OCI-M2 (cell line): ENCODE measurements at regions not wholly inside any gene's neighbourhood (a gene's known extent, or its start where the extent isn't known, plus 50 kb on each side); places are given as distances from the start of the nearest gene placed in this dataset.
"Not testable (repeated sequence)": the region's sequence is repeated elsewhere in the genome, so short reads cannot be mapped to it uniquely, and the experiment has no call there.

Experiments
- DNase-seq: peaks from one replicate; lab custom pipeline; 2025; ENCODE audit not compliant: unreplicated experiment; lab: John Stamatoyannopoulos, UW

DNA sequence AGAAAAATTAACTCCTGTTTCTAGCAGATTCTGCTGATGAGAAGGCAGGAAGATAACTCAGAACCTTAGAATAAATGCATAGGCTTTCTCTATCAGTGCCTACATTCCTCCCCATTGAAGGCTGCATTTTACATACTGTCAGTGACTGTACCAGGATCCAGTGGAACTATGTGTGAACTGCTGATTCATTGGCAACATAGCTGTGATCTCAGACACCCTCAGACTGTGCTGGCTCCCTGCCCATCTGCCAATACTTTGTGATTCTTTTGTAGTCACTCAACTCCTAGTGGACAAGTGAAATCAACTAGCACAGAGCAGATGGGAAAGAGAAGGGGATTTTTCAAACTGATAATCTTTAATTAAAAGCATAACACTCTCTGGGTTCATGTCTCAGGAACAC, 375.8 kb downstream of the MDFIC start:
- no peak for DNase-seq

DNA sequence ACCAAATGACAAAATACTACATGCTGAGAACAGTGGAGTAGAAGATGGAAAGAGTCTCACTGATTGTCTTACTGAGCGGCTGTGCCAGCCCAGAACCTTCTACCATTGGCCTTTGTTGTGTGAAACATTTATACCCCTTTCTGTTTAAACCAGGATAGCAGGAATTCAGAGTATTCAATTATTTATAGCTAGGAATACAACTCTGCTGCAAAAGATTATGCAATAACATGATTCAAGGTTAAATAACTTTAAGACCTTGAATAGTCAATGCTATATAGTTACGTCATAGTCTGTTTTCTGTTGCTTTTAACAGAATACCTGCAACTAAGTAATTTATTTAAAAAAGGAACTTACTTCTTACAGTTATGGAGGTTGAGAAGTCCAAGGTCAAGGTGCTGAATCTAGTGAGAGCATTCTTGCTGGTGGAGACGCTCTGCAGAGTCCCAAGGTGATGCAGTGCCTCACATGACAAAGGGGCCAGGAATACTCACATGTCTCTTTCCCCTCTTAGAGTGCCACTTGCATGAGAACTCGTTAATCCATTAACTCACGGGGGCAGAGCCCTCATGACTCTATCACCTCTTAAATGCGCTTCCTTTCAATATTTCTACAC, 371.8 kb downstream of the MDFIC start:
- no peak for DNase-seq

DNA sequence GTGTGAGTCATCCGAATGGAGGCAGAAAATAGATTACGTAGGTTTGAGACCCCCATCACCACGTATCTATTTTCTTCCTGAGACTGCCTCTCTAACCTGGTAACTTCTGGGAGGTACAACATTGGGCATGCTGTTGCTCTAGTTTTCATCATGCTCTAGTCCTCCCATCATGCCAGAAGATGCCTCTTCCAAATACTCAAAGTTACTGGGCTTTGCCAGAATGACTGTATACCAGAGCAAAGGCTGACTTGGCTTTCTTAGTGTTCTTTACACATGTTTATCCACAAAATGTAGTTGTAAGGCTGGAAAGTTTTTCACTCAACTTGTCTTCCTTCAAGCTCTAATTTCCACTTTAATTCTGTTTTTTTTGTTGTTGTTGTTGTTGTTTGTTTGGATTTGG, 370.5 kb downstream of the MDFIC start:
- DNase-seq, result no peak

DNA sequence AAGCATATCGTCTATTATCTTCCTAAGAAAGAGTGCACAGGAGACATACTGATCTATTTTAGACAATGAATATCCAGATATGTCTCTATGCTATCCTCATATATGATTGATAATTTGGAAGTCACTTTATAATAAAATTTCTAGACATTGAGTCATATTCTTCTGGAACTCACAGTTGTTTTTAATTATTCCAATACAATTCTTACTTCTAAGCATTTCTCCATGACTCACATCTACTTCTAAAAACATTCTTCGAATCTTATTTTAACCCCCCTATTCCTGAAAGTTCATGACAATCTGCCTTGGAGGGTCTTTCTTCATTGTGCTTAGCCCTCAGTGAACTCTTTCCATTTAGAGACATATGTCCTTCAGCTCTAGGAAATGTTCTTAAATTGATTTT, 368.1 kb downstream of the MDFIC start:
- no peak for DNase-seq

- DNase-seq, result no peak
Measured at GRCh38 chr7:115276791-115277190, 354.9 kb downstream of the MDFIC start.

GRCh38 chr7:115273855-115274254, 352.0 kb downstream of the MDFIC start:
- DNase-seq, result not testable (repeated sequence)

DNA sequence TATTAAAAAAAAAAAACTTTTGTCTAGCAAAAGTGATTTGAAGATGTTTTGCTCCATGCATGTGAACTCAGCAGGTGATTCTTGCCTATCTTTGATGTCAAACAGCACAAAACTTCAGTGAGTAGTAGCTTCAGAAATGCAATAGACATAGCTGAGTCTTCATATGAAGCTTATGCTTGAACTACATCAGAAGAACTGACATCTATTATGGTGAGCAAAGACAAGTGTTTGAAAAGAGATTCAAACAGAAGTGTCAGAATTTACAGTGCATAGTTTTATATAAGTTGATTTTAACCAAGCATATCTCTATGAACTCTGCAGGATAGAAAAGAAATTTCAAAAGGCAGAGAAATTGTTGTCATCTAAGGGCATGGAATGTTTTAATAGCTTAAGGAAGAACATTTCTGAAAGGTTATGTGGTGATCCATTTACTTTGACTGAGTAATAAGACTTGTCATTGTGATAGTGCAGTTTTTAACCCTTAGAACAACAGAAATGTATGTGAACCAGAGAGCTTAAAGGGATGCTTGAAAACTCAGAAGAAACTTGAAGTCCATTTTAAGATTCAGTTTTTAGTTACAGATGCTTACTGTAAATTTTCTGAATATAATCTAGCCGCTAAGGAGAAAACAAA, 351.4 kb downstream of the MDFIC start:
- no peak for DNase-seq

- DNase-seq, result no peak
Measured at GRCh38 chr7:115271332-115272235, 349.7 kb downstream of the MDFIC start.

DNA sequence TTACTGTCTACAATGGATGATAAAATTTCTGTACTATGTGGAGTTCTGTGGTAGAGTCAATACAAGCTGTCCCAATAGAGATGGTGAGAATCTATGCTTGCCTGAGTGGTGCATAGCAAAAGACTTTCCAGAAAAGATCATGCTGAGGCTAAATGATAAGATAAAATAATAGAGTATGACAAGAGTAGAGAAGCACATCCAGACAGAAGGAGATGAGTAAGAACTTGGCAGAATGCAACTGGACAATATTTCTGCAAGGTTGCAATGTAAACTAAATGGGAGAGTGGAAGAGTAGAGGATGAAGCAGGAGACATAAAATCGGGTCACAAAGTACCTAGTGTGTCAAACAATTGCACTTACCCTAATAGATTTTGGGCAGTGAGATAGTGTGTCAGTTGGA, 347.6 kb downstream of the MDFIC start:
- no peak for DNase-seq

DNA sequence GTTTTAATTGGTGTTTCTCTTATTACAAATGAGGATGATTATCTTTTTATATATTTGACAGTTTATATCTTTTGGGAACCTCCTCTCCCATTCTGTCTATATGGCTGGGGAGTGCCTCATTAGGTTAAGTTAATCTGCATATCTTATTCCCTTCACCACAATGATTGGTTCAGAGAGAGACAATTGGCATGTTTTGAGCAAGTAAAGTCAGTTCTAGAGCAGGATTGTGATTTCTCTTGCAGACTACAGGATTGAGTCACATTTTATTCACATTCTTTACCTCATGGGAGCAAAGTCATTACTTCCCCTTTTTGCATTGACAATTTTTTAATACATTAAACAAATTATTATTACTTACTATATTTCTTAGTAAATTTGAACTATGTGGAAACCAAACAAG, 345.6 kb downstream of the MDFIC start:
- DNase-seq, result no peak

DNA sequence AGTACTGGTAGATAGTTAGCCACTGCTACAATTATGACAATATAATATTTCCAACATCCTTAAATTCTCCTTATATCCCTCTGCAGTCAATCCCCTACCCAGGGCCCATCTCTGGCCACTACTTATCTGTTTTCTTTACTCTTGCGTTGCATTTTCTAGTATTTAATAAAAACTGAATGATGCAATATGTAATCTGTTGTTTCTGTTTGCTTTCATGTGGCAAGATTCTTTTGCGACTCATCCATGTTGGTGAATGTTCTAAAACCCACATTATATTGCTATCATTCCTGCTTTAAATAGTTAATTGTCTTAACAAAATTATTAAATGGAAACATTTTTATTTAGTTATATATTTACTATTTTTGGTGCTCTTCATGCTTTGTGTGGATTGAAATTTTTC, 338.5 kb downstream of the MDFIC start:
- DNase-seq, result no peak

- no peak for DNase-seq
Measured at GRCh38 chr7:115252461-115252860, 330.6 kb downstream of the MDFIC start.

DNA sequence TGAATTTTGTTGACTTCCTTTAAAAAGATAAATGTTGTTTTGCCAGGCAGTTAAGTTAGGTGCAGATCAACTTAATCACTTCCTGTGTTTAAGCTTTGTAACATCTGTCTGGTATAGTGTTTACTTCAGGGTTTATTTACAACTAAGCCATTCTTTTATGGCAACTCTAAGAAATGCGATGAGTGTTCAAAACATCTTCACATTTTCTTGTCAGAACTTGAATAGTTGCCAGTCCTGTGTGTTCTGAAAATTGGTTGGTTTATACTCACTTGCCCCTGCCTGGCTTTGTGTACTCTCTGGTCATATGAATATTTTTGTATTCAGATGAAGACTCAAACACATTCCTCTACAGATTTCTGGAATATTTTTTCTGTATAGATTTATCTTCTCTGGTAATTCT, 327.2 kb downstream of the MDFIC start:
- DNase-seq, result no peak

DNA sequence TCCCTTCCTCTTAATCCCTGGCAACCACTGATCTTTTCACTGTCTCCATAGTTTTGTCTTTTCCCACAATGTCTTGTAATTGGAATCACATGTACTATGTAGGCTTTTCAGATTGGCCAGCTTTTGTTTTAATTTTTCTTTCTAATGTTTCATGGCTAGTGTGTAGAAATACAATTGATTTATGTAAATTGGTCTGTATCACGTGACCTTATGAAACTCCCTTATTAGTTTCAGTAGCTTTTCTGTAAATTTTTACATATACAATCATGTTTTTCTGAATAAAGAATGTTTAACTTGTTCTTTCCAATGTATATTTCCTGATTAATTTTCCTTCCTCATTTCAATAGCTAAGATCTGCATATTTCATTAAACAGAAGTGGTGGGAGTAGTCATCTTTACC, 319.3 kb downstream of the MDFIC start:
- DNase-seq, result no peak

- no peak for DNase-seq
Measured at GRCh38 chr7:115240242-115240641, 318.3 kb downstream of the MDFIC start.

DNA sequence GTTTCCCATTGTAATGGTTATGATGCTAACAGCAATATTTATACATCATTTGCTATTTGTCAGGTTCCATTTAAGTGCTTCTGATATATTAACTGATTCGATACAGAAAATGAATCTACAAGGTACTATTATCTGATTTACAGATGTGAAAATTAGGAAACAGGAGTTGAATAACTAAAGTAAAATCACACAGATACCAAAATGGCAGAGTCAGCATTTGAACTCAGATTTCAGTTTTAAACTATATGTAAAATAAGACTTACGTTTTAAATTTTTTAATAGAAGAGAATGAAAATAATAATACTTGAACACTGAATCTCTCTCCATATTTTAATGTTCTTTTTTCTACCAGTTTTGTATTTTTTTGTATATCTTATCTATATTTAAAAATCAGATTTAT, 313.2 kb downstream of the MDFIC start:
- DNase-seq, result no peak

GRCh38 chr7:115233809-115234208, 311.9 kb downstream of the MDFIC start:
- no peak for DNase-seq

- no peak for DNase-seq
Measured at GRCh38 chr7:115232041-115232440, 310.1 kb downstream of the MDFIC start.

DNA sequence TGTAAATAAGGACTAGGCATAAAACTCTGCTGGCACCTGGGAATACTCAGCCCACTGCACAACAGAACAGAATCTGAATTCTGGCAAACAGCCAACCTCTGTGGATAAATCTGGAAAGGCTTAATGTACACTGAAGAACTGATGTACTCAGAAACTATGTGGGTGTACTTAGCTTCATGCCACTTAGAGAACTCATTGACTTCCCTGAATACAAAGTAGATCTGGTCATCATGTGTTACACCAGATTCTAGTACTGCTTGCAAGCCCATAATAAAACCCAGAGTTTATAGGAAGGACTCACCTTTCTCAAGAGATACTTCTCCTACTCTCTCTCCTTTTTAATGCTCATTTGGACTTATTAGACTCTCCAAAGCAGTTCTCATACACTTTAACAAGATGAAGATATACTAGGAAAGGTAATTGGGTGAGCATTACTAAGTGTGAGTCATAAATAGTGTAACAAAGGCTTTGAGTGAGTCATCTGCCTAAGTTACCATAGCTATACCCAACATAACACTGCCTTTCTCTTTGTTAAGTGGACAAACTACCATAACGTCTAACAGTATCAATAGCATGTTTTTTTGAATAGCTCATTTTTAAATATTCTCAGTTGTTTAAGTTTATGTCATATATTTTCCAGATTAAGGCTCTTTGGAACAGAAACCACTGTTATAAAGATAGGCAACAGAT, 309.1 kb downstream of the MDFIC start:
- DNase-seq, result no peak

GRCh38 chr7:115229401-115230105, 307.7 kb downstream of the MDFIC start:
- DNase-seq, result no peak
